ENCODE measurements at regions not wholly inside any gene's neighbourhood (a gene's known extent, or its start where the extent isn't known, plus 50 kb on each side); places are given as distances from the start of the nearest gene placed in this dataset.

GRCh38 chr10:16184906-16185305 lies 251.9 kb upstream of the PTER start (continued):
- TF ChIP-seq, protein P1, sequence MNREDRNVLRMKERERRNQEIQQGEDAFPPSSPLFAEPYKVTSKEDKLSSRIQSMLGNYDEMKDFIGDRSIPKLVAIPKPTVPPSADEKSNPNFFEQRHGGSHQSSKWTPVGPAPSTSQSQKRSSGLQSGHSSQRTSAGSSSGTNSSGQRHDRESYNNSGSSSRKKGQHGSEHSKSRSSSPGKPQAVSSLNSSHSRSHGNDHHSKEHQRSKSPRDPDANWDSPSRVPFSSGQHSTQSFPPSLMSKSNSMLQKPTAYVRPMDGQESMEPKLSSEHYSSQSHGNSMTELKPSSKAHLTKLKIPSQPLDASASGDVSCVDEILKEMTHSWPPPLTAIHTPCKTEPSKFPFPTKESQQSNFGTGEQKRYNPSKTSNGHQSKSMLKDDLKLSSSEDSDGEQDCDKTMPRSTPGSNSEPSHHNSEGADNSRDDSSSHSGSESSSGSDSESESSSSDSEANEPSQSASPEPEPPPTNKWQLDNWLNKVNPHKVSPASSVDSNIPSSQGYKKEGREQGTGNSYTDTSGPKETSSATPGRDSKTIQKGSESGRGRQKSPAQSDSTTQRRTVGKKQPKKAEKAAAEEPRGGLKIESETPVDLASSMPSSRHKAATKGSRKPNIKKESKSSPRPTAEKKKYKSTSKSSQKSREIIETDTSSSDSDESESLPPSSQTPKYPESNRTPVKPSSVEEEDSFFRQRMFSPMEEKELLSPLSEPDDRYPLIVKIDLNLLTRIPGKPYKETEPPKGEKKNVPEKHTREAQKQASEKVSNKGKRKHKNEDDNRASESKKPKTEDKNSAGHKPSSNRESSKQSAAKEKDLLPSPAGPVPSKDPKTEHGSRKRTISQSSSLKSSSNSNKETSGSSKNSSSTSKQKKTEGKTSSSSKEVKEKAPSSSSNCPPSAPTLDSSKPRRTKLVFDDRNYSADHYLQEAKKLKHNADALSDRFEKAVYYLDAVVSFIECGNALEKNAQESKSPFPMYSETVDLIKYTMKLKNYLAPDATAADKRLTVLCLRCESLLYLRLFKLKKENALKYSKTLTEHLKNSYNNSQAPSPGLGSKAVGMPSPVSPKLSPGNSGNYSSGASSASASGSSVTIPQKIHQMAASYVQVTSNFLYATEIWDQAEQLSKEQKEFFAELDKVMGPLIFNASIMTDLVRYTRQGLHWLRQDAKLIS (CRISPR knock-in tag; IDR thresholded peaks at IDR 0.05): no peak
- TF ChIP-seq ARID4B (CRISPR knock-in tag; IDR thresholded peaks at IDR 0.05) (no peak), IRF1 (CRISPR knock-in tag; IDR thresholded peaks at IDR 0.05; ENCODE audit: borderline replicate concordance) (no peak), KAT2B (IDR thresholded peaks at IDR 0.05; ENCODE audit: low read depth, low read length) (no peak)
- TF ChIP-seq, protein P2, sequence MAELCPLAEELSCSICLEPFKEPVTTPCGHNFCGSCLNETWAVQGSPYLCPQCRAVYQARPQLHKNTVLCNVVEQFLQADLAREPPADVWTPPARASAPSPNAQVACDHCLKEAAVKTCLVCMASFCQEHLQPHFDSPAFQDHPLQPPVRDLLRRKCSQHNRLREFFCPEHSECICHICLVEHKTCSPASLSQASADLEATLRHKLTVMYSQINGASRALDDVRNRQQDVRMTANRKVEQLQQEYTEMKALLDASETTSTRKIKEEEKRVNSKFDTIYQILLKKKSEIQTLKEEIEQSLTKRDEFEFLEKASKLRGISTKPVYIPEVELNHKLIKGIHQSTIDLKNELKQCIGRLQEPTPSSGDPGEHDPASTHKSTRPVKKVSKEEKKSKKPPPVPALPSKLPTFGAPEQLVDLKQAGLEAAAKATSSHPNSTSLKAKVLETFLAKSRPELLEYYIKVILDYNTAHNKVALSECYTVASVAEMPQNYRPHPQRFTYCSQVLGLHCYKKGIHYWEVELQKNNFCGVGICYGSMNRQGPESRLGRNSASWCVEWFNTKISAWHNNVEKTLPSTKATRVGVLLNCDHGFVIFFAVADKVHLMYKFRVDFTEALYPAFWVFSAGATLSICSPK (IDR thresholded peaks at IDR 0.05; ENCODE audit: borderline replicate concordance): no peak
